NCI-H82 treated with DMSO at 0.1 percent for 48 hours (cell line): ENCODE measurements at regions not wholly inside any gene's neighbourhood (a gene's known extent, or its start where the extent isn't known, plus 50 kb on each side); places are given as distances from the start of the nearest gene placed in this dataset.
"Not testable (repeated sequence)": the region's sequence is repeated elsewhere in the genome, so short reads cannot be mapped to it uniquely, and the experiment has no call there.

Source experiments
- DNase-seq: peaks from one replicate; lab custom pipeline; 2025; ENCODE audit not compliant: unreplicated experiment; lab: John Stamatoyannopoulos, UW

- DNase-seq: no peak
Measured at GRCh38 chr1:213457186-213457585, 406.1 kb downstream of the RPS6KC1 start.

DNA sequence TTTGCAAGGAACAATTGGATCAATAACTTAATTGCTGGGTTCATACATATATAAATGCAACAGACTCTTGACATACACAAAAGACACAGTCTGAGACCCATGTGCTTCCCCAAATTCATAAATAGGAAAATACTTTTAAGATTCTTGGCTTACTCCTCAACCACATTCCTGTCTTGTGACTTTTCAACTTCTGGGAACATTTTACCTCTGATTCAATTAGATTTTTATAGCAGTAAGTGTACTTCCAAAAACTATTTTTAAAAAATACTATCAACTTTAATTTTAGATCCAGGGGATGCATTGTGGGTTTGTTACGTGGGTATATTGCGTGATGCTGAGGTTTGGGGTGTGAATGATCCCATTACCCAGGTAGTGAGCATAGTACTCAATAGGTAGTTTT lies 406.7 kb downstream of the RPS6KC1 start:
- DNase-seq: no peak

DNA sequence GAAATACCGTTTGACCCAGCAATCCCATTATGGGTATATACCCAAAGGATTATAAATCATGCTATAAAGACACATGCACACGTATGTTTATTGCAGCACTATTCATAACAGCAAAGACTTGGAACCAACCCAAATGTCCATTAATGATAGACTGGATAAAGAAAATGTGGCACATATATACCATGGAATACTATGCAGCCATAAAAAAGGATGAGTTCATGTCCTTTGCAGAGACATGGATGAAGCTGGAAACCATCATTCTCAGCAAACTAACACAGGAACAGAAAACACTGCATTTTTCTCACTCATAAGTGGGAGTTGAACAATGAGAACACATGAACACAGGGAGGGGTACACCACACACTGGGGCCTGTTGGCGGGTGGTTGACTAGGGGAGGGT lies 411.3 kb downstream of the RPS6KC1 start:
- not testable (repeated sequence) for DNase-seq

DNA sequence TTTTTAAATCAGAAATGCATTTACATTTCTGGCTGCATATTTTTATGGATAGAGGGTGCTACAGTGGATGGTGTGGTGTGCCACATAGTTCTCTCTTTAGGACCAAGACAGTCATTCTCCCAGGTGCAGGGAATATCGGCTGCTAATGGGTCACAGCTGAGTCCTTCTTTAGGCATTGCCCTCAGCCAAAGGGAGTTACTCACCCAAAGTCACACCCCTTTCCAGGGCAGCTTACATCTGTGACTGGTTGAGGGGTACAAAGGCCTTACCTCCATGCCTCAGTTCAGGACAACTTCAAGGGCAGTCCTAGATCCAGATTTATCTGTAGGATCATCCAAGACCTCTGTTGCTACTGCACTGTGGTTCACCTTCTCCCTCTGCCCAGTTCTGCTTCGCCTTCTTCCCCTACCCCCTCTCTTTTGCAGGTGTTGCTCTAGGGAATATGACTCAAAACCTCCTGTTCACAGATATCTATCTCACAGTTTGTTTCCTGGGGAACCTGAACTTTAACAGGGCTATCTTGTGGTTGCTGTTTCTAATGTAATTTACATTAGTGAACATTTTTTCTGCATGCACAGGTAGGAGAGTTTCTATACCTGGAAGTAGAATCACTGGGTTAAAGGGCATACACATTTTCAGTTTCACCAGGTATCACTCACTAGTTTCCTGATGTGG lies 413.9 kb downstream of the RPS6KC1 start:
- no peak for DNase-seq

GRCh38 chr1:213466541-213466940 lies 415.5 kb downstream of the RPS6KC1 start:
- no peak for DNase-seq

- DNase-seq: no peak
Measured at GRCh38 chr1:213474054-213474453, 423.0 kb downstream of the RPS6KC1 start.

GRCh38 chr1:213481395-213481794 lies 430.4 kb downstream of the RPS6KC1 start:
- no peak for DNase-seq

DNA sequence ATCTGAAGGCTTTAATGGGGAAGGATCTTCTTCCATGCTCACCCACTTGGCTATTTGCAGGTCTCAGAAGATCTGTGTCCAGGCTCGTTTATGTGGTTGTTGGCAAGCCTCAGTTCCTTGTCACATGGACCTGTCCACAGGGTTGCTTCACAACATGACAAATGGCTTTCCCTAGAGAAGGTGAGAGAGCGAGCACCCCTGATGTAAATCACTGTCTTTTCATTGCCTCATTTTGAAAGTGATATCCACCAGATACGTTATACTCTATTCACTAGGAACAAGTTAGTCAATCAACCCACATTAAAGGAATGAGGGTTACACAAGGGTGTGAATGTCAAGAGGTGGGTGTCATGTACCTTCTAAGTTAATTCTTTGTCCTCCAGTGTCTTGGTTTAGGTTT lies 433.3 kb downstream of the RPS6KC1 start:
- DNase-seq: no peak

GRCh38 chr1:213484758-213485157 lies 433.7 kb downstream of the RPS6KC1 start:
- no peak for DNase-seq

- DNase-seq: no peak
Measured at GRCh38 chr1:213486488-213486887, 435.4 kb downstream of the RPS6KC1 start.

DNA sequence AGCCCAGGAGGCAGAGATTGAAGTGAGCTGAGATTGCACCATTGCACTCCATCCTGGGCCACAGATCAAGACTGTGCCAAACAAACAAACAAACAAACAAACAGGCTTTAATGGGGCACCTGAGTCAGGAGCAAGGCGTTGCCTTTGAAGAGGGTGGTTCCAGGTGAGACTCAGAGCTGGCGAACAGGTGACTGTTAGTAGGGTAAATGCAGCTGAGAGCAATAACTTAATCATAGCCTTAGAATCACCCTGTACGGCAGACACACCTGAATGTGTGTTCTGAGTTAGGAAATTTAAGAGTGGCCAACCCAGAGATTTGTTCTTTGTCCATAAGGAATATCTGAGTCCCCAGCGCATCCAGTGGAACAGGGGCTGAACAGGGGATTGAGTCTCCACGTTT lies 440.4 kb downstream of the RPS6KC1 start:
- DNase-seq: no peak

GRCh38 chr1:213492161-213493041 lies 441.4 kb downstream of the RPS6KC1 start:
- no peak for DNase-seq

DNA sequence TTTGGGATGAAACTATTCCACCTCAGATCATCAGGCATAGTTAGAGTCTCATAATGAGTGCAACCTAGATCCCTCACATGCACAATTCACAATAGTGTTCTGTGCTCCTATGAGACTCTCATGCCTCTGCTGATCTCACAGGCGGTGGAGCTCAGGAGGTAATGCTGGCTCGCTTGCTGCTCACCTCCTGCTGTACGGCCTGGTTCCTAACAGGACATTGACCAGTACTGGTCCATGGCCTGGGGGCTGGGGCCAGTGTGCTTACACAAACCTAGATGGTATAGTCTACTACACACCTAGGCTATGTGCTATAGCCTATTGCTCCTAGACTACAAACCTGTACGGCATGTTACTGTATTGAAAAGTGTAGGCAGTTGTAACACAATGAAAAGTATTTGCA lies 448.4 kb downstream of the RPS6KC1 start:
- DNase-seq: no peak

DNA sequence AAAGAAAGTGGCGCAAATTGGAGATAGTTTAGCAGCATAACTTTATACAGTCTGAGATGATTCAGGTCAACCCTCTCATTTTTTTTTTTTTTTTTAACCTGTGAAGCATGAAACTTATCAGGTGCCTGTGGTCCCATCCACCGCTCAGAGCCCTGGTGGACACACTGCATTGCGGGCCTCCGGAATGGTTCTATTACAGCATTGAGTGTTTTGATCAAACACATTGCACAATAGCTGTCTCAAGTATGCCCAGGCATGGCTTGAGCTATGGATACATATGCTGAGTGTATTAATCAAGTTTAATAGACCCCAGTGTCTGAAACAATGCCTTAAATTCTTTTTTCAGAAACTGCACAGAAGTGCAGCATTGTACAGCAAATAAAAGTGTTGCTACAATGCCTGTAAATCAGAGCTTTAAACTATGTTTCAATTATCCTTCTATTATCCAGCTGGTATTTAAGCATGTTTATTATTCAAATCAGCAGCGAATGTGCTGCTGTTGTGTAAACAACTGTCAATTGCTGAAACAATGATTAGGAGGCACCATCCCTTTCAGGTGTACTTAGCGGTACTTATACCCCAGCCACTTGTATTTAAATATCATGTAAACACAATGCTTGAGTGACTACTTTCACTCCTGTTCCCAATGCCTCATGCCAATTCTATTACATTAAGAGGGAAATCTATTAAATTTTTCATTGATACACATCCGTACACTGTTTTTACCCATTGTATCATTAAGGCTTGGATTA lies 456.6 kb downstream of the RPS6KC1 start:
- DNase-seq: no peak

GRCh38 chr1:213511173-213511572 lies 460.1 kb downstream of the RPS6KC1 start:
- no peak for DNase-seq

DNA sequence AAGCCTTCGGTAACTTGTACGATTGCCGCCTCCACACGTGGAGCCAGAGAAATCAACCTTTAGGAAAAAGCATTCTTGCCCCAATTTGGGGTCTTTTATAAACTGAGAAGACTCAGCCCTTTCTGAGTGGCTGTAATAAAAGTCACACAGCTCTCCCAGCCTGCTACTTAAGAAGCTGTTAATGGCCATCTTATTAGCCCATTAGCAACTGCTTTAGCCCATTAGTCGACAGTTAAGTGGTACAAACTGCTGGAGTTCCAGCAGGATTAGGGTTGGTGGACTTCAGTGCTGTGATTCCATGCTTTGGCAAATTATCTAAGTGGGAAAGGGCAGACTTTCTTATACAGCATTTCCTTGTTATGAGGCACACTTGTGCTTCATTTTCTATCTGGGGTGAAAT lies 461.3 kb downstream of the RPS6KC1 start:
- DNase-seq: peak; percentile 91

DNA sequence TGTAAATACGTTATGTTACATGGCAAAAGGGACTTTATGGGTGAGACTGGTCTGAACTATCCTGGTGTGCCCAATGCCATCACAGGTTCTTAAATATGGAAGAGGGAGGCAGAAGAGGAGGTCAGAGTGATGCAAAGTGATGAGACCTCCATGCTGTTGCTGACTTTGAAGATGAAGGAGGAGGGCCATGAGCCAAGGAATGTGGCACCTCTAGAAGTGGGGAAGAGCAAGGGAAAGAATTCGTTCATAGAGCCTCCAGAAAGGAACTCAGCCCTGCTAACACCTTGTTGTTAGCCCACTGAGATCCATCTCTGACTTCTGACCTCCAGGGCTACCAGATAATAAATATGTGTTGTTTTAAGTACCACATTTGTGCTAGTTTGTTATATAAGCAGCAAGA lies 462.0 kb downstream of the RPS6KC1 start:
- DNase-seq: no peak

- DNase-seq: not testable (repeated sequence)
Measured at GRCh38 chr1:213514408-213515179, 463.6 kb downstream of the RPS6KC1 start.

GRCh38 chr1:213519098-213519497 lies 468.1 kb downstream of the RPS6KC1 start:
- DNase-seq: no peak

- no peak for DNase-seq
Measured at GRCh38 chr1:213521206-213521605, 466.6 kb upstream of the PROX1 start.
